ENCODE measurements at regions not wholly inside any gene's neighbourhood (a gene's known extent, or its start where the extent isn't known, plus 50 kb on each side); places are given as distances from the start of the nearest gene placed in this dataset.
A peak's percentile ranks its signal among the peaks of the same experiment; 100 is the strongest.
"Not testable (repeated sequence)": the region's sequence is repeated elsewhere in the genome, so short reads cannot be mapped to it uniquely, and the experiment has no call there.

GRCh38 chr15:95170561-95171380 lies 939.4 kb downstream of the MCTP2 start:
- DNase-seq (ENCODE audit: low spot score): peak; percentile 30

GRCh38 chr15:95171564-95171963 lies 940.2 kb downstream of the MCTP2 start:
- no peak for DNase-seq (ENCODE audit: low spot score)

GRCh38 chr15:95174301-95175259 lies 943.2 kb downstream of the MCTP2 start:
- no peak for DNase-seq (ENCODE audit: low spot score)

- DNase-seq (ENCODE audit: low spot score): peak; percentile 24
Observed at GRCh38 chr15:95175914-95176658, 944.7 kb downstream of the MCTP2 start.

- DNase-seq (ENCODE audit: low spot score): no peak
Observed at GRCh38 chr15:95176794-95177577, 945.6 kb downstream of the MCTP2 start.

- no peak for DNase-seq (ENCODE audit: low spot score)
Observed at GRCh38 chr15:95180530-95180929, 949.2 kb downstream of the MCTP2 start.

GRCh38 chr15:95182091-95182490 lies 950.7 kb downstream of the MCTP2 start:
- DNase-seq (ENCODE audit: low spot score): no peak

GRCh38 chr15:95192923-95193322 lies 961.6 kb downstream of the MCTP2 start:
- no peak for DNase-seq (ENCODE audit: low spot score)

- DNase-seq (ENCODE audit: low spot score): no peak
Observed at GRCh38 chr15:95194746-95195145, 963.4 kb downstream of the MCTP2 start.

GRCh38 chr15:95196176-95196915 lies 965.0 kb downstream of the MCTP2 start:
- DNase-seq (ENCODE audit: low spot score): no peak

GRCh38 chr15:95202569-95203349 lies 971.4 kb downstream of the MCTP2 start:
- no peak for DNase-seq (ENCODE audit: low spot score)

GRCh38 chr15:95205077-95205476 lies 973.7 kb downstream of the MCTP2 start:
- no peak for DNase-seq (ENCODE audit: low spot score)

- not testable (repeated sequence) for DNase-seq (ENCODE audit: low spot score)
Observed at GRCh38 chr15:95205830-95206229, 974.5 kb downstream of the MCTP2 start.

GRCh38 chr15:95208071-95208470 lies 976.7 kb downstream of the MCTP2 start:
- no peak for DNase-seq (ENCODE audit: low spot score)

- DNase-seq (ENCODE audit: low spot score): no peak
Observed at GRCh38 chr15:95208988-95209387, 977.6 kb downstream of the MCTP2 start.

- DNase-seq (ENCODE audit: low spot score): no peak
Observed at GRCh38 chr15:95210436-95210981, 979.1 kb downstream of the MCTP2 start.

- DNase-seq (ENCODE audit: low spot score): no peak
Observed at GRCh38 chr15:95215017-95215416, 983.7 kb downstream of the MCTP2 start.

- no peak for DNase-seq (ENCODE audit: low spot score)
Observed at GRCh38 chr15:95226835-95227234, 995.5 kb downstream of the MCTP2 start.

- no peak for DNase-seq (ENCODE audit: low spot score)
Observed at GRCh38 chr15:95227235-95227634, 995.9 kb downstream of the MCTP2 start.
